Neural cell (in vitro differentiated cells): ENCODE measurements at regions not wholly inside any gene's neighbourhood (a gene's known extent, or its start where the extent isn't known, plus 50 kb on each side); places are given as distances from the start of the nearest gene placed in this dataset.
A peak's percentile ranks its signal among the peaks of the same experiment; 100 is the strongest.

ENCODE experiments used
- H2AFZ ChIP-seq: fragments of 200-600, 300-800 bp; sonication (generic), shearing (Covaris generic); 2 replicates; pipeline ENCODE4 v1.6.0; 2014; ENCODE audit warnings: low read depth, mild to moderate bottlenecking, antibody characterized with exemption, low read length, moderate library complexity
- H3F3A ChIP-seq: fragments of 200-600 bp; shearing (Covaris generic); 2 replicates; pipeline ENCODE4 v1.6.1; 2016; ENCODE audit warnings: mild to moderate bottlenecking, moderate library complexity, mixed read lengths, antibody characterized with exemption, low read length; ENCODE audit not compliant: insufficient read depth, poor library complexity, severe bottlenecking
- H3K27ac ChIP-seq: fragments of 200-600, 300-800 bp; sonication (generic), shearing (Covaris generic); 2 replicates; pipeline ENCODE4 v1.5.1; 2014; ENCODE audit warnings: mild to moderate bottlenecking, low read length, moderate library complexity
- H3K27me3 ChIP-seq: fragments of 300-800, 200-600 bp; sonication (generic), shearing (Covaris generic); 2 replicates; pipeline ENCODE4 v1.6.0; 2014; ENCODE audit warnings: mild to moderate bottlenecking, low read depth, low read length, moderate library complexity; ENCODE audit not compliant: insufficient read depth
- H3K36me3 ChIP-seq: fragments of 300-800, 200-600 bp; sonication (generic), shearing (Covaris generic); 2 replicates; pipeline ENCODE4 v1.5.1; 2014; ENCODE audit warnings: mild to moderate bottlenecking, antibody characterized with exemption, low read length, moderate library complexity; ENCODE audit not compliant: insufficient read depth
- H3K4me2 ChIP-seq: fragments of 300-800, 200-600 bp; sonication (generic), shearing (Covaris generic); 2 replicates; pipeline ENCODE4 v1.6.0; 2014; ENCODE audit warnings: mild to moderate bottlenecking, low read length
- H3K4me3 ChIP-seq: fragments of 300-800, 200-600 bp; sonication (generic), shearing (Covaris generic); 2 replicates; pipeline ENCODE4 v1.5.1; 2014; ENCODE audit warnings: mild to moderate bottlenecking, low read length, moderate library complexity
- H3K79me2 ChIP-seq: fragments of 200-600 bp; shearing (Covaris generic); replicated peaks from 2 replicates; pipeline ENCODE4 v1.6.0; 2014; ENCODE audit warnings: mild to moderate bottlenecking, low read length, moderate library complexity; ENCODE audit not compliant: insufficient read depth
- H3K9ac ChIP-seq: fragments of 300-800, 200-600 bp; sonication (generic), shearing (Covaris generic); 2 replicates; pipeline ENCODE4 v1.6.1; 2016; ENCODE audit warnings: mild to moderate bottlenecking, low read length, mixed read lengths
- H3K9me2 ChIP-seq: fragments of 200-600 bp; shearing (Covaris generic); 2 replicates; pipeline ENCODE4 v1.6.1; 2016; ENCODE audit warnings: mild to moderate bottlenecking, low read length, mixed read lengths; ENCODE audit not compliant: insufficient read depth
- H3K9me3 ChIP-seq: fragments of 200-600, 300-800 bp; sonication (generic), shearing (Covaris generic); 2 replicates; pipeline ENCODE4 v1.6.1; 2016; ENCODE audit warnings: mild to moderate bottlenecking, mixed run types, low read length, moderate library complexity, mixed read lengths
- H4K20me1 ChIP-seq: fragments of 200-600 bp; shearing (Covaris generic); 2 replicates; pipeline ENCODE4 v1.6.1; 2016; ENCODE audit warnings: mild to moderate bottlenecking, mixed run types; ENCODE audit not compliant: insufficient read depth
- EP300 ChIP-seq: fragments of 450-650 bp; conservative IDR thresholded peaks from 2 replicates; pipeline ENCODE4 v1.6.1; 2014; ENCODE audit warnings: antibody characterized with exemption, mild to moderate bottlenecking, moderate library complexity; ENCODE audit not compliant: poor library complexity, severe bottlenecking
- EZH2 ChIP-seq: fragments of 200-600, 300-800 bp; shearing (Covaris generic), sonication (generic); IDR thresholded peaks from 2 replicates; pipeline ENCODE4 v1.6.1; 2014; ENCODE audit warnings: antibody characterized with exemption, low read length, borderline replicate concordance, mild to moderate bottlenecking; ENCODE audit not compliant: insufficient read depth, poor library complexity, severe bottlenecking
- MXI1 ChIP-seq: fragments of 450-650 bp; conservative IDR thresholded peaks from 2 replicates; pipeline ENCODE4 v1.6.1; 2014; ENCODE audit warnings: antibody characterized with exemption, mild to moderate bottlenecking; ENCODE audit not compliant: poor library complexity, severe bottlenecking
- POLR2AphosphoS5 ChIP-seq: IDR thresholded peaks from 2 replicates; pipeline ENCODE4 v1.6.1; 2012
- RAD21 ChIP-seq: fragments of 450-650 bp; conservative IDR thresholded peaks from 2 replicates; pipeline ENCODE4 v1.6.1; 2014; ENCODE audit warnings: antibody characterized with exemption, mild to moderate bottlenecking, moderate library complexity
- REST ChIP-seq: IDR thresholded peaks from 2 replicates; pipeline ENCODE4 v1.6.1; 2012; ENCODE audit warnings: borderline replicate concordance
- SMC3 ChIP-seq: fragments of 450-650 bp; conservative IDR thresholded peaks from 2 replicates; pipeline ENCODE4 v1.6.1; 2014; ENCODE audit warnings: antibody characterized with exemption, mild to moderate bottlenecking, moderate library complexity; ENCODE audit not compliant: poor library complexity
- TAF1 ChIP-seq: IDR thresholded peaks from 2 replicates; pipeline ENCODE4 v1.6.1; 2012; ENCODE audit warnings: low read depth
- TF ChIP-seq, protein P1 (sequence below): fragments of 450-650 bp; IDR thresholded peaks from 2 replicates; pipeline ENCODE4 v1.5.1; 2014; ENCODE audit warnings: antibody characterized with exemption, mild to moderate bottlenecking, moderate library complexity; ENCODE audit not compliant: poor library complexity, severe bottlenecking

GRCh38 chr13:111886217-111886945 is 180.6 kb upstream of the SOX1 start:
- Histone ChIP-seq H3F3A (no peaks in the 10 kb centered on the region), H3K4me2 (no peak overlapping the region)
- TF ChIP-seq SMC3 (no peak), RAD21 (no peak), POLR2AphosphoS5 (no peak), REST (no peak), EZH2 (no peak), EP300 (no peak), TAF1 (no peak), MXI1 (no peak)
- TF ChIP-seq, protein P1, sequence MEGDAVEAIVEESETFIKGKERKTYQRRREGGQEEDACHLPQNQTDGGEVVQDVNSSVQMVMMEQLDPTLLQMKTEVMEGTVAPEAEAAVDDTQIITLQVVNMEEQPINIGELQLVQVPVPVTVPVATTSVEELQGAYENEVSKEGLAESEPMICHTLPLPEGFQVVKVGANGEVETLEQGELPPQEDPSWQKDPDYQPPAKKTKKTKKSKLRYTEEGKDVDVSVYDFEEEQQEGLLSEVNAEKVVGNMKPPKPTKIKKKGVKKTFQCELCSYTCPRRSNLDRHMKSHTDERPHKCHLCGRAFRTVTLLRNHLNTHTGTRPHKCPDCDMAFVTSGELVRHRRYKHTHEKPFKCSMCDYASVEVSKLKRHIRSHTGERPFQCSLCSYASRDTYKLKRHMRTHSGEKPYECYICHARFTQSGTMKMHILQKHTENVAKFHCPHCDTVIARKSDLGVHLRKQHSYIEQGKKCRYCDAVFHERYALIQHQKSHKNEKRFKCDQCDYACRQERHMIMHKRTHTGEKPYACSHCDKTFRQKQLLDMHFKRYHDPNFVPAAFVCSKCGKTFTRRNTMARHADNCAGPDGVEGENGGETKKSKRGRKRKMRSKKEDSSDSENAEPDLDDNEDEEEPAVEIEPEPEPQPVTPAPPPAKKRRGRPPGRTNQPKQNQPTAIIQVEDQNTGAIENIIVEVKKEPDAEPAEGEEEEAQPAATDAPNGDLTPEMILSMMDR: no peak

GRCh38 chr13:111893071-111893606 is 173.8 kb upstream of the SOX1 start:
- no peaks in the 10 kb centered on the region for H3K36me3 ChIP-seq
- peak overlapping the region; percentile 42 for H3K27ac ChIP-seq
- no peaks in the 10 kb centered on the region for H3K9me2 ChIP-seq
- no peaks in the 10 kb centered on the region for H4K20me1 ChIP-seq
- H3K9me3 ChIP-seq: no peaks in the 10 kb centered on the region
- no peaks in the 10 kb centered on the region for H3F3A ChIP-seq
- H3K27me3 ChIP-seq: no peaks in the 10 kb centered on the region
- peak overlapping the region; percentile 71 for H3K4me3 ChIP-seq
- peak overlapping the region; percentile 62 for H2AFZ ChIP-seq
- TF ChIP-seq POLR2AphosphoS5: peak; percentile 51
- TF ChIP-seq REST: peak; percentile 84
- TF ChIP-seq EZH2: no peak
- TF ChIP-seq RAD21: peak; percentile 54
- TF ChIP-seq EP300: peak; percentile 49
- TF ChIP-seq MXI1: peak; percentile 85
- TF ChIP-seq SMC3: peak; percentile 58
- no peak for TF ChIP-seq TAF1
- TF ChIP-seq, protein P1: peak; percentile 19
- peak overlapping the region; percentile 65 for H3K9ac ChIP-seq
- H3K79me2 ChIP-seq: peaks cover 3% of the 10 kb centered on the region
- H3K4me2 ChIP-seq: peak overlapping the region; percentile 89

More at GRCh38 chr13:111886217-111886945, 180.6 kb upstream of the SOX1 start:
- Histone ChIP-seq H3K27me3 (no peaks in the 10 kb centered on the region), H3K27ac (no peak overlapping the region), H3K36me3 (no peaks in the 10 kb centered on the region), H2AFZ (no peak overlapping the region), H3K9ac (no peak overlapping the region), H3K9me2 (no peaks in the 10 kb centered on the region), H3K9me3 (no peaks in the 10 kb centered on the region), H4K20me1 (no peaks in the 10 kb centered on the region), H3K4me3 (no peak overlapping the region), H3K79me2 (no peaks in the 10 kb centered on the region)
